GM08714 (cell line): ENCODE measurements at regions not wholly inside any gene's neighbourhood (a gene's known extent, or its start where the extent isn't known, plus 50 kb on each side); places are given as distances from the start of the nearest gene placed in this dataset.

ENCODE experiments used
- H3K4me3 ChIP-seq: fragments of 200-500 bp; sonication (Bioruptor generic); 2 replicates; pipeline ENCODE4 v1.5.1; 2014; ENCODE audit warnings: mild to moderate bottlenecking, low read length, inconsistent platforms
- ZNF274 ChIP-seq: IDR thresholded peaks from 2 replicates; pipeline ENCODE4 v1.6.1; 2012; ENCODE audit warnings: mild to moderate bottlenecking, low read depth, low read length

DNA sequence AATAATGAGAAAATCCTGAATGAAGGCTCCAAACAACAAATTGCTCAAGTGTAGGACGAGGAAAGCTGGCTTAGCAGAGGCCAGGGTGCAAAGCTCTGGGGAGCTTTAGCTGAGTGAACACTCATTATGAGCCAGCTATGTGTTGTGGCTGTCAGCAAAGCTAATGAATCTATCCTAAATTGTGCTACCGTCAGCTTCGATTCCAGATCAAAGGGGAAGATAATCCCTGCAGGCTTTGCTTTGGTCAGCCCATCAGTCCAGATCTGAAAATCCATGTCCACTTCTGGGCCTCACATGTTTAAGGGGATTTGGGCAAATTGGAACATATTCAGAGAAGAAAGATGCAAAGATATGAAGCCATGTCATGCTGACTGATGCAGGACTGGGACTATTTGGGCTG is 180.9 kb upstream of the ZBED5 start:
- no peak overlapping the region for H3K4me3 ChIP-seq
- no peak for TF ChIP-seq ZNF274

DNA sequence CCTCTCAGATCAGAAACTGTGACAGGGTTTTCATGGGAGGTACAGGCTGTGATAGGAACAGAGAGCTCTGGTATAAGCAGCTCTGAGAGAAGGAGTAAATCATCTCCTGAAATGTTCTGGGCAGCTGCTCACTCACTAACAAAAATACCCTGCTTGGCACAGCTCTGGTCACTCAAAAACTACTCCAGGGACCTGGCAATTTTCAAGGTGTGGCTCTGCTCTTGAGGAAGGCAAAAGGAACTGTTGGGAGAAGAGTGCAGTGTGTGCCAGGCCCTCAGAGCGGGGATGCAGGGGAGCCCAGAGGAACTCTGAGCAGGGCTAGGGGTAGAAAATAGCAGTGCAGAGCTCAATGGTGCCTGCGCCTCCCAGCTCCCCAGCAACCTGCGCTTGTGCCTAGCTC is 180.5 kb upstream of the ZBED5 start:
- H3K4me3 ChIP-seq: no peak overlapping the region
- no peak for TF ChIP-seq ZNF274

DNA sequence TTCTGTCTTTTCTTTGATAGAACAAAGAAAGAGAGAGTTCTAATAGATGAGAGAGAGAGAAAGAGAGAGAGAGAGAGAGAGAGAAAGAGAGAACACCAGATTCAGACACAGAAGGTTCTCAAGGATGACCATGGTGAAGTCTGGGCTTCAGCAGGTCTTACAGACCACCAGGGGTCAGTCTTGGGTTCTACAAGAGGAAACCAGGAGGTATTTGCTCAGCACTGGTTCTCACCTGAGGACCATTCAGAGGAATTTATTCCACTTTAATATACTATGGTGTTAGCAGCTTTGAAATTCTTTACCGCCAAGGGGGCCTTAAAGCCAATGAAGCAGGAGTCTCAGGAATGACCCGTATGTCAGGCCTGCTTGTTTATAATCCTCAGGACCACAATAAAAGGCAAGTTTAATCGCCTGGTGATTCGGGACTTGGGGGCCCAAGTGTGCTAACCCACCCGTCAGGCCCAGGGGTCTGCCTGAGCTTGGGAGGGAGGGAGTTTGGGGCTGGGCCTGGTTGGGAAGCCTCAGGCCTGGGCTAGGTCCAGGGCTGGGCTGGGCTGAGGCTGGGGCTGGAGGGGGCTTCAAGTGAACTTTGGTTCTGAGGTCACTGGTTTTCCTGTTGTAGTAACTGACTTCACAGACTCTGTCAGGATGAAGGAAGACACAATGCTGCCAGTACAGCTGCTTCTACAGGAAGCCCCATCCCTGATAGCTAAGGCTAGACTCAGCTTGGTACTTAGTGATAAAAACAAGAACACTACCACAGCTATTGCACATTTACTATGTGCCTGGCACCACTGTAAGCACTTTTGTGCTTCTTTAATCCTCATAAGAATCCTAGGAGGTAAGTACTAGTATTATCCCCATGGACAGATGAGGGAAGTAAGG is 179.2 kb upstream of the ZBED5 start:
- no peak overlapping the region for H3K4me3 ChIP-seq
- TF ChIP-seq ZNF274: no peak

DNA sequence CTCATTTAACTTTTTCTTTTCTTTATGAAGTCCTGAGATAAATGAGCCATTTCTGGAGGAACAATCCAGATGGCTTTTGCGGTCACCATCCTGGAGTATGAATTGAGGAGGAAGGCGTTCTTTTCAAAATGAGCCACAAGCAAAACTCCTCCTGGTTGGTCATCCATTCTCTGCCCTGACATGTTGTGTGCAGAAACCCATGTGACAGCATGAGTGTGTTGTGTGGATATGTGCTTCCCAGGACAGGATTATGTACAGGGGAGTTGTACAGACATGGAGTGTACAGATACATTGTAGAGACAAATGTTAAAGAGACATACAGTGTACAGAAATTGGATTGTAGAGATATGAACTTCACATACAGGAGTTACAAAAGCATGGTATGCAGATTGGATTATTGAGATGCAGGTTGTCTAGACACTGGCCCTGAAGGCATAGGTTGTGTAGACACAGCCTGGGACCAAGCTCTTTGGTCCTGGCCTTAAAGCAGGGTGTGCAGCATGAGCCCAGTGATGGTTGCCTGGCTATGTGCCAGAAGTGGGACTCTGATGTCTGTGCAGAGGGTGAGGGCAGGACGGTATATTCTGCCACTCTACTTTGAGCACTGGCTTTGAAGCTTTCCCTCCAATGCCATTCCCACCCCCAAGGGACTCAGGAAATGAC is 178.5 kb upstream of the ZBED5 start:
- H3K4me3 ChIP-seq: no peak overlapping the region
- TF ChIP-seq ZNF274: no peak

DNA sequence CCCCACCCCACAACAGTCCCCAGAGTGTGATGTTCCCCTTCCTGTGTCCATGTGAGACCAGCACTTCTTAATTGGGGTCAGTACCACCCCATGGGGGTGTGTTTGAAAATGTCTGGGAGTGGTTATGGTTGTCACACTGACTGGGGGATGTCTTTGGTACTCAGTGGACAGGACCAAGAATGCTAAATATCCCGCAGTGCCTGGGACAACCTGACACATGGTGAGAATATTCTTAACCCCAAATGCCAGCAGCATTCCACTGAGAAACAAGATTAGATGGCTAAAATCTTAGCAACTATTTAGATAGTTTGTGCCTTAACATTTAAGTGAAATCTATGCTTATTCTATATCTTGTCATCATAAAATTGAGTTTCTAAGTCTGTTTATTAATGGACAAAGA is 177.5 kb upstream of the ZBED5 start:
- no peak for TF ChIP-seq ZNF274
- H3K4me3 ChIP-seq: no peak overlapping the region

DNA sequence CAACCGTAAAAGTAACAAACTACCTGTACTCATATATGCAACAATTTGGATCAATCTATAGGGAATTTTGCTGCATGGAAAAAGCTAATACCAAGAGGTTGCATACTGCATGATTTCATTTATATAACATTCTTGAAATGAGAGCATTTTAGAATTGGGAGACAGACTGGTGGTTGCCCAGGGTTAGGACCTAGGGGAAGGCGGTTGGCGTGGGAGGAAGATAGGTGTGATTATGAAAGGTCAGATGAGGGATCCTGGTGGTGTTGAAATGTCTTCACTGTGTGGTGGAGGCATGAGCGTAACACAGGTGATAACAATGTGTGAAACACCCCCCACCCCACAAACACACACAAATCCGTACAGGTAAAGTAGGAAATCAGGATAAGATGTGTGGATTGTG is 176.6 kb upstream of the ZBED5 start:
- H3K4me3 ChIP-seq: no peak overlapping the region
- no peak for TF ChIP-seq ZNF274

DNA sequence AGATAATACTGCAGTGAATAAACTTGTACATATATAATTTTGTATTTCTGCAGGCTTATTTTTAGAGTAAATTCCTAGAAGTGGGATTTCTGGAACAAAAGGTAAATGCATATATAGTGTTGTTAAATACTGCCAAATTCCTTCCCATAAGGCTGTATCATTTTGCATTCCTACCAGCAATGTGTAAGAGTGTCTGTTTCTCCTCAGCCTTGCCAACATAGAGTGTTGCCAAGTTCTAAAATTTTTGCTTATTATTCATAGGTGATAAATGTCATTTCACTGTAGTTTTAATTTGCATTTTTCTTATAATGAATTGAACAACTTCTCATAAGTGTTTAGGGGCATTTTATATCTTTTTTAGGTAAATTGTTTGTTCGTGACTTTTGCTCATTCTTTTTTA is 174.2 kb upstream of the ZBED5 start:
- no peak for TF ChIP-seq ZNF274
- no peak overlapping the region for H3K4me3 ChIP-seq

DNA sequence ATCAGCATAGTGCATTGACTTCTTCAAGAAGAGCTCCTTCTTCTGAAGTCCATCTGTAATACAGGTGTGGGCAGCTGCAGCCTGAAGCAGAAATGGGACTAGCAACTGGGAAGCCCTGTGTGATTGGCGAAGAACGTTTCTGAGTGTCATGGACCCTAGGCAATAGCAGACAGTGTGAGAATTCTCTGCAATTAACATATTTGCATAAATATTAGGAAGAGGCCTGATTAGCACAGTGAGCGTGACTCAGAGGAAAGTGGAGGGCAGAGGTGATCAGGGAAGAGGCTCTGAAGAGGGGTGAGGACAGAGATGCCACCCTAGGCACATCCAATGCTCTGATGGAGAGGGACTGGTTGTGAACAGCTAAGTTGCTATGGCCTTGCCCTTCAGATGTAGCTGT is 171.2 kb upstream of the ZBED5 start:
- no peak for TF ChIP-seq ZNF274
- H3K4me3 ChIP-seq: no peak overlapping the region

DNA sequence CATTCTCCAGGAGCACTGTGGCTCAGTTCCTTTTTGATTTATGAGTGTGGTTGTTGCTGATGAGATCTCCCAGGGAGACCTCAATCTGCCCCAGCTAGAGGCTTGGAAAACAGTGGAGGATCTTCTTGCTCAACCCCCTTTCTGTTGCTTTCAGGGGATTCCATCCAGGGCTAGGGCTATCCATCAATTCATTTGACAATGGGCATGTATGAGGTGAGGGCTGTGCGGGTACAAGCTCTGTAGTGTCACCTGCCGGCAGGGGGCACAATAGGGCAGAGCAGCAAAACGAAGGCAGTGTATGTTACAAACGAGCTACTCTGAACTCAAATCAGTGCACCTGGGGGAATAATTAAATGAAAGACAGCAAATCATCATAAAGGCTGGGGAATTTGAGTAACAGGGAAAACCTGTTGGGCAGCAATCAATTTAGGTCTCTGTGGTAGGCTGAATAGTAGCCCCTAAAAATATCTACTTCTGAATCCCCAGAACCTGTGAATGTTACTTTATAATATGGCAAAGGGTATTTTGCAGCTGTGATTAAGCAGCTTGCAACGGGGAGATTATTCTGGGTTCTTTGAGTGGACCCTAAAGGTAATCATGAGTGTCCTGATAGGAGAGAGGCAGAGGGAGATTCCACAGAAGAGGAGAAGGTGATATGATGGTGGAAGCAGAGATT is 170.3 kb upstream of the ZBED5 start:
- no peak overlapping the region for H3K4me3 ChIP-seq
- no peak for TF ChIP-seq ZNF274

DNA sequence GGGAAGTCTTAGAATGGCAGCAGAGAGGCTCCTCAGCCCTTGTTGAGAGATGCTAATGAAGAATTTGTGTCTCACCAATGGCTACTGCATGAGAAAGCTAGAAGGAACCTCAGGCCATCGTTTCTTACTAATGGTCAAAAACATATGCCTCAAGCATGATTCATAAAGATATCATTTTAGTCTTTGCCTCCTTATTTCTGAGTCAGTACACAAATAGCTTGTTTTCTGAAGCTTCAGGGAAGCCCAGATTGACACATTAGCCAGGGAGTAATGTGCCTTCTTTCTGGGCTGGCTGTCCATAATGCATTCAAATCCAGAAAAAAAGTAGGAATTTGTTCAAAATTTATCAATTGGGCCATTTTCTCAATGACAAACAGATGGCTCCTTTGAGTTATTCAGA is 169.4 kb upstream of the ZBED5 start:
- H3K4me3 ChIP-seq: no peak overlapping the region
- TF ChIP-seq ZNF274: no peak

DNA sequence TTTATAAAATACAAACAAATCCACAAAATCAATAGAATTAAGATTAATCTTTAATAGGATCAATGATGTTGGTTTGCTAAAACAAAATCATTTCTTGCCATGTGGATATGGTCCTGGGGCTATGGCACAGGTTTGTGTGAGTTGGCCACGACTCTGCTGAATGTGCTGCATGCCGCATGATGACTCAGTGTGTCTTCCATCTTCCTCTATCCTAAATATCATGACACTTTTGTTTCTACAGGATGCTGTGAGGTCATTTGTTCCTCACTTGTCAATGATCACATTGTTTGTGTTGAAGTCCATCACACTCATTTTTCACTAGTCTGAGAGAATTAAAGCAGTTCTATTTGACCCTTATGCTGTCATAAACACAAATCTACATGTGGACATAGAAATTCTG is 167.2 kb upstream of the ZBED5 start:
- no peak overlapping the region for H3K4me3 ChIP-seq
- TF ChIP-seq ZNF274: no peak

DNA sequence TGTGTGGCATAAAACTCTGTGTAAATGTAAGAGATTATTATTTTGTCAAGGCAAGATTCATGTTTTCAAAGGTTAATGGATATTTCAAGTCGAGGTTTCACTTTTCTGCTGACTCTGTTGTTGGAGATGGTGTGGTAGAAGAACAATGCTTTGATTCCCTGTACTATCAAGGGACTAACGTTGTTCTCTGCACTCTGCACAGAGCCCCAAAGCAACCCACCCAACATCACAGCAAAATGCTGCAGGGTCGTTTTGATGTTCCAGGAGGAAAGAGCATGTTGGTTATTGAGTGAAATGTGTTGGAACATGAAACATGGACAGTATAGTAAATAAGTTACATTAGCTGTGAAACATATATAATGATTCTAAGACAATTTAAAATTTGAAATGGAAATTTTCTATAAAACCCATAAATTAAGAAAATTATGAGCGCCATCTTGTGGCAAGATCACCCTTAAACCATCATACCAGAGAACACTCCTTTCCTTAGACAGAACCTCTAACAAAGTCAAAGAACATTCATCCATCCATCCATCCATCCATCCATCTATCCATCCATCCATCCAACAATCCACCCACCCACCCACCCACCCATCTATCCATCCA is 164.4 kb upstream of the ZBED5 start:
- no peak overlapping the region for H3K4me3 ChIP-seq
- no peak for TF ChIP-seq ZNF274

DNA sequence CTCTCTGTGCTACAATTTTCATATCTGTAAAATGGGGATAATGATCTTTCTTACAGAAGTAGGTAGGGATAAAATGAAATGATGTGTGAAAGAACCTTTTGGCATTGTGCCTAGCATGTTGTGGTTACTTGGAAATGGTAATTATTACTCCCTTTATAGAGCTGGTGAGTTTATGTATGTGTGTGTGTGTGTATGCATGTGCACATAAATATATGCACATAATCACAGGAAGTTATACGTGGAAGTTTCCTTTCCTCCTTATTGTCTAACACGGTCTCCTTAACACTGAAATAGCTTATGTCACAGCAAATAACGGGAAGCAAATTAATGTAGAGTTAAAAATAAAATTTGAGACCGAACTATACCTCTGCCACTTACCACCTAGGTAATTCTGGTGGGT is 163.7 kb upstream of the ZBED5 start:
- H3K4me3 ChIP-seq: no peak overlapping the region
- TF ChIP-seq ZNF274: no peak

DNA sequence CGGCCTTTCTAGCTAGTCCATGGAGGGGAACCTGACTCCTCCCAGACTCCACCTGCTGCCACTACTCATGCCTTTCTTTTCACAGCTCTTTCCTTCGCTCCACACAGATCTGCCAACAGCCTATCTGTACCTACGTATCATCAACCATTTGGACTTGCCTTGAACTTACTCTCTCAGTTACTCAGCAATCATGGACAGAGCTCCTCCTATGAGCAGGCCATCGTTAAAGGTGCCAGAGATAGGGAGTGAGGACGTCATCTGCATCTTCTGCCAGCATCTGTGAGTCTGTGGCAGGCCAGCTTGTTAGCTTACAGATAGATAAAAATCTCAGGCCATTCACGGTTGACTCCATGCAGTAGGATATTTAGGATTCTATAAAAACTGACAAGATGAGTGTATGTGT is 162.9 kb upstream of the ZBED5 start:
- no peak for TF ChIP-seq ZNF274
- H3K4me3 ChIP-seq: no peak overlapping the region
